ENCODE measurements at regions not wholly inside any gene's neighbourhood (a gene's known extent, or its start where the extent isn't known, plus 50 kb on each side); places are given as distances from the start of the nearest gene placed in this dataset.

DNA sequence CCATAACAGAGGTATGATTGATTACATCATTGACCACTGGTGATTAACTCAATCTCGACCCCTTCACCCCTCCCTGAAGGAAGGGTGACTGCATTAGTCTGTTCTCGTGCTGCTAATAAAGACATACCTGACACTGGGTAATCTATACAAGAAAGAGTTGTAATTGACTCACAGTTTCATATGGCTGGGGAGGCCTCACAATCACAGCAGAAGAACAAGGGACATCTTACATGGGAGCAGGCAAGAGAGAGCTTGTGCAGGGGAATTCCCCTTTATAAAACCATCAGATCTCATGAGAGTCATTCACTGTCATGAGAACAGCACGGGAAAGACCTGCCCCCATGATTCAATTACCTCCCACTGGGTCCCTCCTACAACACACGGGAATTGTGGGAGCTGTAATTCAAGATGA is 55.9 kb upstream of the TMCC3 start:
- DNase-seq = no peak

DNA sequence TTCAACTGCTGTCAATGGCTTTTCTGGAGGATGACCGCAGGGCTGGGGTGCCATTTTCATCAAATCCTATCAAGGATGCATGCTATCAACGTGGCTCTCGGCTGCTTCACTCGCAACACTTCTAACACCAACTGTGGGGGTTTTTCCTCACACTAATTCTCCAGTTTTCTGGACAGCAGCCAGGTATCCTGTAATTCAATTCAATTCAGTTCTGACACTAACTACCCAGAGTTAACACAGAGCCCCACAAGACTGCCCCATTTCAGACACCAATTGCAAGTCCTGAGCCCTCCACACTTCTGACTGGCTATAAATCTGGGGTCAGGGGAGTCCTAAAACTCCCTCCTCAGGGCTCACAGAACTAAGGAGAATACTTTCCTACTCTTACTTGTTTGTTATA is 55.3 kb upstream of the TMCC3 start:
- DNase-seq = no peak

DNA sequence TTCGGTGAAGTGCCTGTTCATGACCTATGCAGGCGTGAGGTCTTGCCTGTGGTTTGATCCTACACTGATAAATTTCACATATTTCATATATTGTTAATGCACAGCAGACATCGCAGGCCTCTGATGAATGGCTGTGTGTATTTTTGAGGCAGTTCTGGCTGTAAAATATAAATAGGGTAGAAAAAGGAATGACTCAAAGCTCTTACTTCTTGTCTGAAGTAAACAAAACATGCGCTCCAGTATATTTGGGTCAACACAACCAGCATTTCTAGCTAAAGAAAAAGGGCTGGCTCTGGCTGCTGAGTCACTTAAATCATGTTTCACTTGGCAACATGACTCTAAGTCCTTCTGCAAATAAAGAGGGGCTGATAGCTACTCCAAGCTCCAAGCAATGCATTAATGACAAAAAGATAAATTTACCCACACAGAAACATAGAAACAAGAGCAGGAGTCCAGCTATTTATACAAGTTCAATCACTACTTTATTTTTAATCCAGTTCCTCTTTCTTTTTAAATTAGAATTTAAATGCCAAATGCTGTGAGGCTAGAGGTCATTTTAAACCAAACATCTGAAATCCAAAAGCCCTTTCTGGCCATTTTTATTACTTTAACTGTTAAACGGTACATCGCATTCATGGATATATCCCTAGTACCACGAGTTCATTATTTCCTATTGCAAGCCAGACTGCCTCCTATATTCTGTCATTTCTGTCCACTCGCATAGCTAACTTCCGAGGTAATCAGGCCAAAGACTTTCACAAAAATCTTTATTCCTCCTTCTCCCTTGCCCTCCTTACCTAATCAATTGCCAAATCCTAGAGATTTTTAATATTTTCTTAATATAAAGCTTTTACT is 54.3 kb upstream of the TMCC3 start:
- no peak for DNase-seq

DNA sequence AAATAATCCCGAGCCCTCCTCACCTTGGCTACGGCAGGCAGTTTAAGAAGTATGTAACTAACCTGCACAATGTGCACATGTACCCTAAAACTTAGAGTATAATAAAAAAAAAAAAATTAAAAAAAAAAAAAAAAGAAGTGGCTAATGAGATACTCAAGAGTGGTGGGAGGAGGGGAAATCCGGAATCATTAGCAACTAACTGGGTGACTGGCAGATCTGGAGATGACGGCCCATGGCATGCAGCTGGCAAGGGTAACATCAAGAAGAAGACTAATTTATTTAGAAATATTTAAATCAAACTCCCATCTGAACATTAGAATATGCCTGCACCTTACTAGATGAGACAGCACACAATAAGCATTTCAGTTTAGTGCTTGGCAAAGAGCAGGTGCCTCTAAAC is 52.3 kb upstream of the TMCC3 start:
- no peak for DNase-seq

DNA sequence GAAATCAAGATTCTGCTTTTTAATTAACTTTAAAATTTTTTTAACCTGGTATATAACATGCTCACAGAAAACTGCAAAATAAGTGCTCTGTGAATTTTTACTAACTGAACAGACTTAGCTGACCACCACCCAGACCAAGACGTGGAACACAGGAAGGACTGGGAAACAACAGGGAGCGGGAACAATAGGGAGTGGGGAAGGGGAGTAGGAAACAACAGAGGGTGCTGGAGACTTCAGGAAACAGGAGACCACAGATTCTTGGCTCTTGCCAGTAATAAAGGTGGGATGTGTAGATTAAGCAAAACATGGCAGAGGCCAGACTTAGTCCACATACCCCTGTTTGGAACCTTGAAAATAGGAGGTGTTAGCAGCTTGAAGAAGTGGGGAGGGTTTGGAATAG is 51.4 kb upstream of the TMCC3 start:
- DNase-seq = no peak

DNA sequence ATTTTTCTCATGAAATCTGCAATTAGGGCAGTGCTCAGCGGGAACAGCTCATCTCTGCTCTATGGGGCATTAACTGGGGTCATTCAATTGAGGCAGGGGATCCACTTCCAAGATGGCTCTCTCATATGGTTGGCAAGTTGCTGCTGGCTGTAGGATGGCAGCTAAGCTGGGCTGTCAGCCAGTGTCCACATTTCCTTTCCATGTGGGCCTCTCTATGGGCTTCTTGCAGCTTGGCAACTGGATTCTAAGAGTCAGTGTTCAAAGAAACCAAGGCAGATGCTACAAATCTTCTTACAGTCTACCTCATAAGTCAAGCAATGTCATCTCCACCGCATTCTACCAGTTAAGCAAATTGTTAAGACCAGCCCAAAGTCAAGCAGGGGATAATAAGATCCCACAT is 50.3 kb upstream of the TMCC3 start:
- DNase-seq = no peak
